PC-3 (cell line): ENCODE measurements at regions not wholly inside any gene's neighbourhood (a gene's known extent, or its start where the extent isn't known, plus 50 kb on each side); places are given as distances from the start of the nearest gene placed in this dataset.

ENCODE experiments used
- ATAC-seq: fragments of 200-7000 bp; cut with Tn5 transposase; 2 replicates; pipeline ENCODE4 v1.9.1; 2020; ENCODE audit warnings: mild to moderate bottlenecking, moderate library complexity
- BruUV-seq: library from RNA; stranded (reverse); fragments of 400-500 nt; replicated peaks from 2 replicates; lab custom pipeline; 2021; lab: Mats Ljungman, UMichigan
- CTCF ChIA-PET: fragments of 300-600 bp; sonication (Branson Sonifier 250); formaldehyde crosslinking; loops from one replicate; lab custom pipeline; 2022; ENCODE audit warnings: antibody characterized with exemption; lab: Charles Lee
- POLR2A ChIA-PET: fragments of 300-600 bp; sonication (Branson Sonifier 250); formaldehyde crosslinking; loops from one replicate; lab custom pipeline; 2022; ENCODE audit warnings: antibody characterized with exemption; ENCODE audit not compliant: unreplicated experiment; lab: Charles Lee
- DNase-seq: peaks from one replicate; pipeline ENCODE4 v3.0.0-alpha.2; 2015
- H2AFZ ChIP-seq: fragments of 300-600 bp; sonication (generic); 2 replicates; pipeline ENCODE4 v1.6.0; 2016; ENCODE audit warnings: antibody characterized with exemption, low read length
- H3F3A ChIP-seq: fragments of 300-600 bp; sonication (generic); one replicate; pipeline ENCODE4 v1.6.0; 2017; ENCODE audit warnings: antibody characterized with exemption, low read length, control low read depth, mild to moderate bottlenecking; ENCODE audit not compliant: unreplicated experiment
- H3K27ac ChIP-seq: fragments of 300-600 bp; sonication (generic); 2 replicates; pipeline ENCODE4 v1.5.1; 2016; ENCODE audit warnings: mild to moderate bottlenecking, low read length
- H3K27me3 ChIP-seq: fragments of 300-600 bp; sonication (generic); 2 replicates; pipeline ENCODE4 v1.6.1; 2016; ENCODE audit warnings: low read length, mixed read lengths
- H3K36me3 ChIP-seq: fragments of 300-600 bp; sonication (generic); 2 replicates; pipeline ENCODE4 v1.6.1; 2016; ENCODE audit warnings: low read depth, mixed run types, low read length, mixed read lengths
- H3K4me1 ChIP-seq: fragments of 300-600 bp; sonication (generic); 2 replicates; pipeline ENCODE4 v1.5.1; 2016; ENCODE audit warnings: low read length; ENCODE audit not compliant: insufficient read depth
- H3K4me2 ChIP-seq: fragments of 300-600 bp; sonication (generic); 2 replicates; pipeline ENCODE4 v1.6.0; 2016; ENCODE audit warnings: low read length
- H3K4me3 ChIP-seq: fragments of 300-600 bp; sonication (generic); 2 replicates; pipeline ENCODE4 v1.5.1; 2016; ENCODE audit warnings: mild to moderate bottlenecking, low read length, mixed read lengths
- H3K79me2 ChIP-seq: fragments of 300-600 bp; sonication (generic); 2 replicates; pipeline ENCODE4 v1.6.1; 2017; ENCODE audit warnings: low read length, mixed read lengths
- H3K9ac ChIP-seq: fragments of 300-600 bp; sonication (generic); 2 replicates; pipeline ENCODE4 v1.6.0; 2016; ENCODE audit warnings: mild to moderate bottlenecking, low read length
- H3K9me2 ChIP-seq: fragments of 300-600 bp; sonication (generic); replicated peaks from 2 replicates; pipeline ENCODE4 v1.6.1; 2016; ENCODE audit warnings: mixed run types, low read length, mixed read lengths
- H3K9me3 ChIP-seq: fragments of 300-600 bp; sonication (generic); 2 replicates; pipeline ENCODE4 v1.6.1; 2016; ENCODE audit warnings: low read length, mixed read lengths
- H4K20me1 ChIP-seq: fragments of 300-600 bp; sonication (generic); 2 replicates; pipeline ENCODE4 v1.6.1; 2016; ENCODE audit warnings: low read length, mixed read lengths
- EZH2 ChIP-seq: fragments of 300-600 bp; sonication (generic); IDR thresholded peaks from one replicate; pipeline ENCODE4 v1.6.1; 2017; ENCODE audit warnings: antibody characterized with exemption, mild to moderate bottlenecking, low read length; ENCODE audit not compliant: unreplicated experiment
- EZH2phosphoT487 ChIP-seq: fragments of 300-600 bp; sonication (generic); IDR thresholded peaks from 2 replicates; pipeline ENCODE4 v1.6.1; 2018; ENCODE audit warnings: mild to moderate bottlenecking, antibody characterized with exemption, low read length, borderline replicate concordance
- intact Hi-C: fragments of 100-400 bp; cut with micrococcal nuclease; formaldehyde crosslinking; loops from 2 replicates; pipeline ENCODE4 v1.9.0; 2023
- TF ChIP-seq, protein P1 (sequence below): fragments of 300-600 bp; sonication (generic); conservative IDR thresholded peaks from 2 replicates; pipeline ENCODE4 v1.5.1; 2017; ENCODE audit warnings: antibody characterized with exemption, low read depth, mild to moderate bottlenecking, low read length

DNA sequence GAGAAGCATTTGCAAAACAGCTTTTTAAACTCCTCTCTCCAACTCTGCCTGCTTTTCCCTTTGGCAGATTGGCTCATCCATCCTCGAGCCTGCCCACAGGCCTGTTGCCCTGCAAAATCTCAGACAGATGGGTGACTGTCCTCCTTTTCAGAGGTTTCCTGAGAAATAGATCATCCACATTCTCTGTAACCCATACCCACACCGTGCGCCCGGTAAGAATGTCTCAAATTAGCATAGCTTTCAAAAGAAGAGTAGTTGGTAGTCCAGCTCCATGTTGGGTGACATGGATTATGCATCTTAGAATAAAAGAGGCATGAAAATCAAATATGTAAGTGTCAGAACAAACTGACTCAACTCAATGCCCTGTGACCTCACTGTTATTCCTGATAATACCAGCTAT lies 457.9 kb downstream of the TSN start:
- Histone ChIP-seq H3K4me1 (no peaks in the 10 kb centered on the region), H3K4me3 (no peak overlapping the region), H2AFZ (no peak overlapping the region), H4K20me1 (no peaks in the 10 kb centered on the region), H3K36me3 (no peaks in the 10 kb centered on the region), H3K9me3 (no peaks in the 10 kb centered on the region), H3K27ac (no peak overlapping the region), H3F3A (no peaks in the 10 kb centered on the region), H3K4me2 (no peak overlapping the region), H3K27me3 (peaks cover 12% of the 10 kb centered on the region; the same call in 1 of the 2 replicates), H3K79me2 (no peaks in the 10 kb centered on the region), H3K9me2 (no peaks in the 10 kb centered on the region), H3K9ac (no peak overlapping the region)
- ChIA-PET CTCF (no interaction called here), POLR2A (no interaction called here)
- no TSS peak for BruUV-seq
- intact Hi-C loops, result no loop called here
- no peak for ATAC-seq
- TF ChIP-seq EZH2, result no peak
- DNase-seq, result no peak

DNA sequence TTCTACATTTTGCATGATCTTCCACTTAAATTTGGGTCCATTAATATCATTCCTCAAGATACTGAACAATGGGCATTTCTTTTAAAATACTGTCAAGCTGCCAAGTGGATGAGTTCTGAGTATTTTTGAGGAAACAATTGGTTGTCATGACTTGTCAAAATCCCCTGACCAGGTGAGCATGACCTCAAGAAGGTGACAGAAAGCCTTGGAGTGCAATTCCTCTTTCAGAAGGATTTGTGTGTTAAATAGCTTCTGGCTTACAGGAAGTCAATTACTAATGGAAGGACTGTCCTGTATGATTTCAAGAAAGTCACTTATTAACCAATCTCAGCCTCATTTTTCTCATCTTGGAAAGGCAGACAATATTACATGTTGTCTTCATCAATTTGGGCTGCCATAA lies 460.6 kb downstream of the TSN start:
- BruUV-seq, result no TSS peak

DNA sequence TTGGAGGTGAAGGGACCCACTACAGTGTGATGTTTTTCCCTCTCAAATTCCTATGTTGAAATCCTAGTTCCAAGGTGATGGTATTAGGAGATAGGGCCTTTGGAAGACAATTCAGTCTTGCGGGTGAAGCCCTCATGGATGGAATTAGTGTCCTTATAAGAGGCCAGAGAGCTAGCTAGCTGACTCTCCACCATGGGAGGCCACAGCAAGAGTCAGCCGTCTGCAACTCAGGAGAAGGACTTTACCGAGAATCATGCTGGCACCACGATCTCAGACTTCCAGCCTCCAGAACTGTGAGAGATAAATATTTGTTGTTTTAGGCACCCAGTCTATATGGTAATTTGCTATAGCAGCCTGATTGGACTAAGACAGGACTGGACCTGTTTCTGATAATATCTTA lies 461.4 kb downstream of the TSN start:
- no peaks in the 10 kb centered on the region for H4K20me1 ChIP-seq
- no peaks in the 10 kb centered on the region for H3K79me2 ChIP-seq
- no TSS peak for BruUV-seq
- H2AFZ ChIP-seq, result no peak overlapping the region
- H3K36me3 ChIP-seq, result no peaks in the 10 kb centered on the region
- ChIA-PET POLR2A (no interaction called here), CTCF (no interaction called here)
- ATAC-seq, result no peak
- no peak overlapping the region for H3K27ac ChIP-seq
- H3K9ac ChIP-seq, result no peak overlapping the region
- H3K9me3 ChIP-seq, result no peaks in the 10 kb centered on the region
- no peak overlapping the region for H3K4me3 ChIP-seq
- H3K4me2 ChIP-seq, result no peak overlapping the region
- no peaks in the 10 kb centered on the region for H3K9me2 ChIP-seq
- intact Hi-C loops, result no loop called here
- peaks cover 12% of the 10 kb centered on the region; the same call in 1 of the 2 replicates for H3K27me3 ChIP-seq
- DNase-seq, result no peak
- H3F3A ChIP-seq, result no peaks in the 10 kb centered on the region
- TF ChIP-seq EZH2phosphoT487, result no peak
- TF ChIP-seq EZH2, result no peak
- TF ChIP-seq, protein P1, sequence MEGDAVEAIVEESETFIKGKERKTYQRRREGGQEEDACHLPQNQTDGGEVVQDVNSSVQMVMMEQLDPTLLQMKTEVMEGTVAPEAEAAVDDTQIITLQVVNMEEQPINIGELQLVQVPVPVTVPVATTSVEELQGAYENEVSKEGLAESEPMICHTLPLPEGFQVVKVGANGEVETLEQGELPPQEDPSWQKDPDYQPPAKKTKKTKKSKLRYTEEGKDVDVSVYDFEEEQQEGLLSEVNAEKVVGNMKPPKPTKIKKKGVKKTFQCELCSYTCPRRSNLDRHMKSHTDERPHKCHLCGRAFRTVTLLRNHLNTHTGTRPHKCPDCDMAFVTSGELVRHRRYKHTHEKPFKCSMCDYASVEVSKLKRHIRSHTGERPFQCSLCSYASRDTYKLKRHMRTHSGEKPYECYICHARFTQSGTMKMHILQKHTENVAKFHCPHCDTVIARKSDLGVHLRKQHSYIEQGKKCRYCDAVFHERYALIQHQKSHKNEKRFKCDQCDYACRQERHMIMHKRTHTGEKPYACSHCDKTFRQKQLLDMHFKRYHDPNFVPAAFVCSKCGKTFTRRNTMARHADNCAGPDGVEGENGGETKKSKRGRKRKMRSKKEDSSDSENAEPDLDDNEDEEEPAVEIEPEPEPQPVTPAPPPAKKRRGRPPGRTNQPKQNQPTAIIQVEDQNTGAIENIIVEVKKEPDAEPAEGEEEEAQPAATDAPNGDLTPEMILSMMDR, result no peak
- H3K4me1 ChIP-seq, result no peaks in the 10 kb centered on the region

More for the DNA sequence above, 460.6 kb downstream of the TSN start:
- peaks cover 12% of the 10 kb centered on the region; the same call in 1 of the 2 replicates for H3K27me3 ChIP-seq
- H3K79me2 ChIP-seq, result no peaks in the 10 kb centered on the region
- H3K4me3 ChIP-seq, result no peak overlapping the region
- ATAC-seq (no peak), DNase-seq (no peak)
- CTCF ChIA-PET, result no interaction called here
- H3K4me2 ChIP-seq, result no peak overlapping the region
- H3K36me3 ChIP-seq, result no peaks in the 10 kb centered on the region
- no peaks in the 10 kb centered on the region for H3F3A ChIP-seq
- H3K27ac ChIP-seq, result no peak overlapping the region
- TF ChIP-seq EZH2 (no peak), EZH2phosphoT487 (no peak)
- TF ChIP-seq, protein P1, result no peak
- H4K20me1 ChIP-seq, result no peaks in the 10 kb centered on the region
- POLR2A ChIA-PET, result no interaction called here
- no peaks in the 10 kb centered on the region for H3K9me3 ChIP-seq
- no peaks in the 10 kb centered on the region for H3K9me2 ChIP-seq
- no peak overlapping the region for H3K9ac ChIP-seq
- H2AFZ ChIP-seq, result no peak overlapping the region
- H3K4me1 ChIP-seq, result no peaks in the 10 kb centered on the region
- intact Hi-C loops, result no loop called here
